ENCODE measurements at regions not wholly inside any gene's neighbourhood (a gene's known extent, or its start where the extent isn't known, plus 50 kb on each side); places are given as distances from the start of the nearest gene placed in this dataset.

- H3K36me3 ChIP-seq = no peaks in the 10 kb centered on the region
- no peak for TF ChIP-seq CTCF (IDR thresholded peaks at IDR 0.05)
- no peaks in the 10 kb centered on the region for H3K4me1 ChIP-seq
- ATAC-seq = no peak
- H3K4me3 ChIP-seq = no peak overlapping the region
- H3K9me3 ChIP-seq = no peaks in the 10 kb centered on the region
- intact Hi-C loops (cut with DNase I) = no loop called here
- H3K27me3 ChIP-seq (ENCODE audit: low read depth) = peaks cover 3% of the 10 kb centered on the region
- H3K27ac ChIP-seq = no peak overlapping the region
- no peak for DNase-seq
Measured at GRCh38 chr9:87238545-87238944, 259.1 kb upstream of the DAPK1 start.

GRCh38 chr9:87239312-87239711, 258.4 kb upstream of the DAPK1 start:
- intact Hi-C loops (cut with DNase I) = no loop called here
- DNase-seq = no peak
- H3K4me3 ChIP-seq = no peak overlapping the region
- TF ChIP-seq CTCF (IDR thresholded peaks at IDR 0.05) = no peak
- peaks cover 3% of the 10 kb centered on the region for H3K27me3 ChIP-seq (ENCODE audit: low read depth)
- H3K9me3 ChIP-seq = no peaks in the 10 kb centered on the region
- no peak for ATAC-seq
- no peaks in the 10 kb centered on the region for H3K4me1 ChIP-seq
- no peak overlapping the region for H3K27ac ChIP-seq
- no peaks in the 10 kb centered on the region for H3K36me3 ChIP-seq

- Histone ChIP-seq H3K27me3 (ENCODE audit: low read depth) (no peaks in the 10 kb centered on the region), H3K27ac (no peak overlapping the region), H3K36me3 (no peaks in the 10 kb centered on the region), H3K9me3 (no peaks in the 10 kb centered on the region), H3K4me1 (no peaks in the 10 kb centered on the region), H3K4me3 (no peak overlapping the region)
- ATAC-seq (no peak), DNase-seq (no peak)
- intact Hi-C loops (cut with DNase I) = no loop called here
- no peak for TF ChIP-seq CTCF (IDR thresholded peaks at IDR 0.05)
Measured at GRCh38 chr9:87243602-87244001, 254.1 kb upstream of the DAPK1 start.

GRCh38 chr9:87245271-87245670, 252.4 kb upstream of the DAPK1 start:
- DNase-seq (no peak), ATAC-seq (no peak)
- no peaks in the 10 kb centered on the region for H3K36me3 ChIP-seq
- no peak overlapping the region for H3K27ac ChIP-seq
- intact Hi-C loops (cut with DNase I) = no loop called here
- no peaks in the 10 kb centered on the region for H3K9me3 ChIP-seq
- no peak for TF ChIP-seq CTCF (IDR thresholded peaks at IDR 0.05)
- H3K4me3 ChIP-seq = no peak overlapping the region
- no peaks in the 10 kb centered on the region for H3K27me3 ChIP-seq (ENCODE audit: low read depth)
- no peaks in the 10 kb centered on the region for H3K4me1 ChIP-seq

- no peak for ATAC-seq
- DNase-seq = no peak
- intact Hi-C loops (cut with DNase I) = no loop called here
- H3K9me3 ChIP-seq = no peaks in the 10 kb centered on the region
- no peaks in the 10 kb centered on the region for H3K4me1 ChIP-seq
- no peak for TF ChIP-seq CTCF (IDR thresholded peaks at IDR 0.05)
- no peaks in the 10 kb centered on the region for H3K27me3 ChIP-seq (ENCODE audit: low read depth)
- H3K36me3 ChIP-seq = no peaks in the 10 kb centered on the region
- H3K27ac ChIP-seq = no peak overlapping the region
- no peak overlapping the region for H3K4me3 ChIP-seq
Measured at GRCh38 chr9:87247097-87247496, 250.6 kb upstream of the DAPK1 start.

GRCh38 chr9:87249029-87249428, 248.6 kb upstream of the DAPK1 start:
- DNase-seq (no peak), ATAC-seq (no peak)
- H3K9me3 ChIP-seq = no peaks in the 10 kb centered on the region
- H3K27me3 ChIP-seq (ENCODE audit: low read depth) = no peaks in the 10 kb centered on the region
- no peaks in the 10 kb centered on the region for H3K36me3 ChIP-seq
- TF ChIP-seq CTCF (IDR thresholded peaks at IDR 0.05) = no peak
- H3K4me1 ChIP-seq = no peaks in the 10 kb centered on the region
- H3K4me3 ChIP-seq = no peak overlapping the region
- intact Hi-C loops (cut with DNase I) = no loop called here
- no peak overlapping the region for H3K27ac ChIP-seq
